HCT116 (cell line): ENCODE measurements at regions not wholly inside any gene's neighbourhood (a gene's known extent, or its start where the extent isn't known, plus 50 kb on each side); places are given as distances from the start of the nearest gene placed in this dataset.

Experiments
- ATAC-seq: fragments of 200-7000 bp; cut with Tn5 transposase; 2 replicates; pipeline ENCODE4 v1.9.1; 2020; ENCODE audit warnings: mild to moderate bottlenecking, moderate library complexity
- BruUV-seq: library from RNA; stranded (reverse); fragments of 400-500 nt; replicated peaks from 2 replicates; lab custom pipeline; 2021; lab: Mats Ljungman, UMichigan
- CTCF ChIA-PET: fragments of 300-600 bp; sonication (Branson Sonifier 250); formaldehyde crosslinking; loops from one replicate; lab custom pipeline; 2021; ENCODE audit warnings: antibody characterized with exemption; lab: Charles Lee
- POLR2A ChIA-PET: fragments of 300-600, 350-600 bp; sonication (Branson Sonifier 250); formaldehyde crosslinking; loops from one replicate; lab custom pipeline; 2021; ENCODE audit warnings: antibody characterized with exemption; lab: Charles Lee
- RAD21 ChIA-PET, 2 experiments: fragments of 300-600 bp; sonication (Branson Sonifier 250); formaldehyde crosslinking; loops; one replicate each; lab custom pipeline; 2023; ENCODE audit warnings: low total read pairs in 2 of 2; ENCODE audit not compliant: uncharacterized antibody in 2 of 2, unreplicated experiment in 2 of 2, low non-redundant PET in 1 of 2; lab: Charles Lee
- DNase-seq: peaks from one replicate; pipeline ENCODE4 v3.0.0-alpha.2; 2010; ENCODE audit warnings: low read depth, low spot score
- H2AFZ ChIP-seq: fragments of 200-600 bp; shearing (Covaris generic), sonication (generic); 2 replicates; pipeline ENCODE4 v1.6.1; 2017; ENCODE audit warnings: low read depth, mixed run types, mixed read lengths, antibody characterized with exemption, low read length; ENCODE audit not compliant: poor library complexity, severe bottlenecking
- H3K27ac ChIP-seq: 2 replicates; pipeline ENCODE4 v1.5.1; 2012; ENCODE audit warnings: low read depth, low read length
- H3K27me3 ChIP-seq: fragments of 200-600 bp; sonication (generic); 2 replicates; pipeline ENCODE4 v1.6.1; 2016; ENCODE audit warnings: mixed run types, low read length, mixed read lengths; ENCODE audit not compliant: insufficient read depth
- H3K36me3 ChIP-seq, 2 experiments: fragments of 200-500 bp in 1 of 2; fragments of 200-600 bp in 1 of 2; sonication (Bioruptor generic) in 1 of 2; sonication (generic) in 1 of 2; 2 replicates each; pipeline versions ENCODE4 v1.5.1 to v1.6.1; 2014 to 2016; ENCODE audit warnings: low read length in 2 of 2, inconsistent platforms in 1 of 2, mixed read lengths in 1 of 2, mixed run types in 1 of 2; ENCODE audit not compliant: insufficient read depth in 2 of 2, control insufficient read depth in 1 of 2
- H3K4me1 ChIP-seq, 2 experiments: fragments of 200-600 bp in 1 of 2; sonication (generic) in 1 of 2; 2 replicates each; pipeline versions ENCODE4 v1.5.1 to v1.6.1; 2012 to 2017; ENCODE audit warnings: low read length in 2 of 2, inconsistent platforms in 1 of 2, mild to moderate bottlenecking in 1 of 2, mixed read lengths in 1 of 2, mixed run types in 1 of 2, moderate library complexity in 1 of 2; ENCODE audit not compliant: insufficient read depth in 2 of 2, control insufficient read depth in 1 of 2
- H3K4me2 ChIP-seq: fragments of 200-600 bp; sonication (generic); 2 replicates; pipeline ENCODE4 v1.6.1; 2017; ENCODE audit warnings: mixed run types, low read length, mixed read lengths
- H3K4me3 ChIP-seq, 2 experiments: fragments of 200-600 bp in 1 of 2; sonication (generic) in 1 of 2; replicated peaks in 1 of 2; 2 replicates each; pipeline ENCODE4 v1.5.1; 2011 to 2016; ENCODE audit warnings: low read length in 2 of 2, control low read depth in 1 of 2, low read depth in 1 of 2, mild to moderate bottlenecking in 1 of 2, mixed read lengths in 1 of 2, mixed run types in 1 of 2
- H3K79me2 ChIP-seq: fragments of 200-600 bp; sonication (generic); 2 replicates; pipeline ENCODE4 v1.6.1; 2017; ENCODE audit warnings: mild to moderate bottlenecking, mixed run types, low read length, moderate library complexity, mixed read lengths; ENCODE audit not compliant: insufficient read depth
- H3K9ac ChIP-seq: fragments of 200-600 bp; sonication (generic); 2 replicates; pipeline ENCODE4 v1.6.1; 2016; ENCODE audit warnings: low read length, mixed read lengths
- H3K9me2 ChIP-seq: fragments of 200-600 bp; sonication (generic), shearing (Covaris generic); 2 replicates; pipeline ENCODE4 v1.6.1; 2017; ENCODE audit warnings: mixed run types, mild to moderate bottlenecking, moderate library complexity; ENCODE audit not compliant: insufficient read depth
- H3K9me3 ChIP-seq, 2 experiments: fragments of 200-500 bp in 1 of 2; fragments of 200-600 bp in 1 of 2; sonication (Bioruptor generic) in 1 of 2; sonication (generic) in 1 of 2; 2 replicates each; pipeline ENCODE4 v1.6.1; 2014 to 2017; ENCODE audit warnings: low read length in 2 of 2, mixed read lengths in 2 of 2, inconsistent platforms in 1 of 2, low read depth in 1 of 2, mild to moderate bottlenecking in 1 of 2, mixed run types in 1 of 2, moderate library complexity in 1 of 2; ENCODE audit not compliant: control insufficient read depth in 1 of 2, insufficient read depth in 1 of 2
- H4K20me1 ChIP-seq: fragments of 200-600 bp; sonication (generic), shearing (Covaris generic); 2 replicates; pipeline ENCODE4 v1.6.1; 2017; ENCODE audit warnings: mixed run types, mild to moderate bottlenecking, moderate library complexity; ENCODE audit not compliant: insufficient read depth
- CBX3 ChIP-seq: IDR thresholded peaks from 2 replicates; pipeline ENCODE4 v1.6.1; 2012; ENCODE audit warnings: low read depth
- CEBPB ChIP-seq: IDR thresholded peaks from 2 replicates; pipeline ENCODE4 v1.6.1; 2012; ENCODE audit warnings: low read depth
- EGR1 ChIP-seq: IDR thresholded peaks from 2 replicates; pipeline ENCODE4 v1.6.1; 2012; ENCODE audit warnings: low read depth
- ELF1 ChIP-seq: IDR thresholded peaks from 2 replicates; pipeline ENCODE4 v1.6.1; 2012; ENCODE audit warnings: low read depth, borderline replicate concordance
- EZH2 ChIP-seq: fragments of 200-600 bp; sonication (generic); IDR thresholded peaks from 2 replicates; pipeline ENCODE4 v1.6.1; 2017; ENCODE audit warnings: antibody characterized with exemption, mixed run types
- JUND ChIP-seq: IDR thresholded peaks from 2 replicates; pipeline ENCODE4 v1.6.1; 2012
- POLR2AphosphoS5 ChIP-seq: IDR thresholded peaks from 2 replicates; pipeline ENCODE4 v1.6.1; 2011; ENCODE audit warnings: mild to moderate bottlenecking, low read depth, low read length, moderate library complexity
- RAD21 ChIP-seq: IDR thresholded peaks from 2 replicates; pipeline ENCODE4 v1.6.1; 2012; ENCODE audit warnings: low read depth, mild to moderate bottlenecking
- TCF7L2 ChIP-seq: IDR thresholded peaks from 2 replicates; pipeline ENCODE4 v1.7.0; 2011; ENCODE audit warnings: borderline replicate concordance, inconsistent platforms; ENCODE audit not compliant: insufficient read depth, insufficient read length; ENCODE audit errors: extremely low read depth
- ZFX ChIP-seq: fragments of 450-650 bp; IDR thresholded peaks from 2 replicates; pipeline ENCODE4 v1.6.1; 2017
- intact Hi-C: fragments of 100-400 bp; cut with micrococcal nuclease; formaldehyde crosslinking; loops from 2 replicates; pipeline ENCODE4 v1.10.0; 2022
- TF ChIP-seq, protein P1 (sequence below): IDR thresholded peaks from 2 replicates; pipeline ENCODE4 v1.6.1; 2012
- TF ChIP-seq, protein P2 (sequence below): IDR thresholded peaks from 2 replicates; pipeline ENCODE4 v1.6.1; 2012; ENCODE audit warnings: low read depth

GRCh38 chr12:28771968-28772367, 377.1 kb upstream of the FAR2 start:
- Histone ChIP-seq H4K20me1 (no peaks in the 10 kb centered on the region), H3K9me2 (no peaks in the 10 kb centered on the region), H3K27ac (no peak overlapping the region), H2AFZ (no peak overlapping the region), H3K9ac (no peak overlapping the region), H3K4me2 (no peak overlapping the region), H3K36me3 (no peaks in the 10 kb centered on the region), H3K4me3 (no peak overlapping the region), H3K27me3 (no peaks in the 10 kb centered on the region), H3K4me1 (no peaks in the 10 kb centered on the region), H3K79me2 (no peaks in the 10 kb centered on the region), H3K9me3 (no peaks in the 10 kb centered on the region)
- no peak for ATAC-seq
- POLR2A ChIA-PET, result no interaction called here
- intact Hi-C loops, result no loop called here
- CTCF ChIA-PET, result no interaction called here
- RAD21 ChIA-PET, result no interaction called here
- BruUV-seq, result no TSS peak
- TF ChIP-seq ZFX (no peak), JUND (no peak), ELF1 (no peak), RAD21 (no peak), EGR1 (no peak), CBX3 (no peak), CEBPB (no peak)
- TF ChIP-seq, protein P1, sequence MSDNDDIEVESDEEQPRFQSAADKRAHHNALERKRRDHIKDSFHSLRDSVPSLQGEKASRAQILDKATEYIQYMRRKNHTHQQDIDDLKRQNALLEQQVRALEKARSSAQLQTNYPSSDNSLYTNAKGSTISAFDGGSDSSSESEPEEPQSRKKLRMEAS, result no peak
- DNase-seq, result no peak

DNA sequence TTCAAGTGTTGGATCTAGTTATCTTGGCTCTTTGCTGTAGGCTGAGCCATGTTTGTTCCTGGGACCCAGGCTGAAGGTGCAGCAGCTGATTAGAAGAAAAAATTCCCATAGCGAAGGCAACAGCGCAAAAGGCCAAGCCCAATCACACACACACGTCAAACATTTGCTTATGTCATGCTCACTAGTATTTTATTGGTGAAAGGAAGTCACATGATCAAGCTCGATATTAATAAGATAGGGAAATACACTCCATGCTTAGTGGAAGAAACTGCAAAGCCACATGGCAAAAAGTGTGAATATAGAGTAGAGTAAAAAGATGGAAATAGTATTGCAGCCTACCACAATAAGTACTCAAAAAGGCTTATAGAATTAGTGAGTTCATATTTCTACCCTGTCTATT, 373.5 kb upstream of the FAR2 start:
- Histone ChIP-seq H3K9ac (no peak overlapping the region), H4K20me1 (no peaks in the 10 kb centered on the region), H2AFZ (no peak overlapping the region), H3K36me3 (no peaks in the 10 kb centered on the region)
- POLR2A ChIA-PET, result no interaction called here
- CTCF ChIA-PET, result no interaction called here
- RAD21 ChIA-PET, result no interaction called here
- TF ChIP-seq, protein P2, sequence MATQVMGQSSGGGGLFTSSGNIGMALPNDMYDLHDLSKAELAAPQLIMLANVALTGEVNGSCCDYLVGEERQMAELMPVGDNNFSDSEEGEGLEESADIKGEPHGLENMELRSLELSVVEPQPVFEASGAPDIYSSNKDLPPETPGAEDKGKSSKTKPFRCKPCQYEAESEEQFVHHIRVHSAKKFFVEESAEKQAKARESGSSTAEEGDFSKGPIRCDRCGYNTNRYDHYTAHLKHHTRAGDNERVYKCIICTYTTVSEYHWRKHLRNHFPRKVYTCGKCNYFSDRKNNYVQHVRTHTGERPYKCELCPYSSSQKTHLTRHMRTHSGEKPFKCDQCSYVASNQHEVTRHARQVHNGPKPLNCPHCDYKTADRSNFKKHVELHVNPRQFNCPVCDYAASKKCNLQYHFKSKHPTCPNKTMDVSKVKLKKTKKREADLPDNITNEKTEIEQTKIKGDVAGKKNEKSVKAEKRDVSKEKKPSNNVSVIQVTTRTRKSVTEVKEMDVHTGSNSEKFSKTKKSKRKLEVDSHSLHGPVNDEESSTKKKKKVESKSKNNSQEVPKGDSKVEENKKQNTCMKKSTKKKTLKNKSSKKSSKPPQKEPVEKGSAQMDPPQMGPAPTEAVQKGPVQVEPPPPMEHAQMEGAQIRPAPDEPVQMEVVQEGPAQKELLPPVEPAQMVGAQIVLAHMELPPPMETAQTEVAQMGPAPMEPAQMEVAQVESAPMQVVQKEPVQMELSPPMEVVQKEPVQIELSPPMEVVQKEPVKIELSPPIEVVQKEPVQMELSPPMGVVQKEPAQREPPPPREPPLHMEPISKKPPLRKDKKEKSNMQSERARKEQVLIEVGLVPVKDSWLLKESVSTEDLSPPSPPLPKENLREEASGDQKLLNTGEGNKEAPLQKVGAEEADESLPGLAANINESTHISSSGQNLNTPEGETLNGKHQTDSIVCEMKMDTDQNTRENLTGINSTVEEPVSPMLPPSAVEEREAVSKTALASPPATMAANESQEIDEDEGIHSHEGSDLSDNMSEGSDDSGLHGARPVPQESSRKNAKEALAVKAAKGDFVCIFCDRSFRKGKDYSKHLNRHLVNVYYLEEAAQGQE, result no peak
- TF ChIP-seq EZH2 (no peak), POLR2AphosphoS5 (no peak), TCF7L2 (no peak), CBX3 (no peak)
- TF ChIP-seq, all 23 proteins: peak for 0
- Histone ChIP-seq H3K27ac (no peak overlapping the region), H3K27me3 (no peaks in the 10 kb centered on the region), H3K79me2 (no peaks in the 10 kb centered on the region), H3K4me1 (no peaks in the 10 kb centered on the region), H3K4me2 (no peak overlapping the region), H3K9me3 (no peaks in the 10 kb centered on the region), H3K4me3 (no peak overlapping the region), H3K9me2 (no peaks in the 10 kb centered on the region)
- no TSS peak for BruUV-seq
- DNase-seq, result no peak
- intact Hi-C loops, result no loop called here
- no peak for ATAC-seq
